A673 (cell line): ENCODE measurements at regions not wholly inside any gene's neighbourhood (a gene's known extent, or its start where the extent isn't known, plus 50 kb on each side); places are given as distances from the start of the nearest gene placed in this dataset.

Experiments
- BruUV-seq: library from RNA; stranded (reverse); fragments of 400-500 nt; replicated peaks from 2 replicates; lab custom pipeline; 2021; lab: Mats Ljungman, UMichigan
- CTCF ChIA-PET: fragments of 300-600 bp; sonication (Branson Sonifier 250); formaldehyde crosslinking; loops from one replicate; lab custom pipeline; 2022; ENCODE audit warnings: antibody characterized with exemption; lab: Charles Lee
- POLR2A ChIA-PET: fragments of 300-600 bp; sonication (Branson Sonifier 250); formaldehyde crosslinking; loops from one replicate; lab custom pipeline; 2022; ENCODE audit warnings: antibody characterized with exemption; ENCODE audit not compliant: low non-redundant PET; lab: Charles Lee
- DNase-seq: peaks from one replicate; pipeline ENCODE4 v3.0.0-alpha.2; 2015; ENCODE audit warnings: low spot score
- H3K27ac ChIP-seq: fragments of 200-600 bp; sonication (generic); 2 replicates; pipeline ENCODE4 v1.5.1; 2016; ENCODE audit warnings: mixed run types, low read depth, mild to moderate bottlenecking, mixed read lengths, antibody characterized with exemption, low read length; ENCODE audit not compliant: poor library complexity, severe bottlenecking
- H3K27me3 ChIP-seq: fragments of 200-600 bp; sonication (generic); replicated peaks from 2 replicates; pipeline ENCODE4 v1.6.1; 2017; ENCODE audit warnings: mixed run types, low read depth, mild to moderate bottlenecking, mixed read lengths, antibody characterized with exemption, low read length; ENCODE audit not compliant: insufficient read depth, poor library complexity
- H3K36me3 ChIP-seq: fragments of 200-600 bp; sonication (generic); 2 replicates; pipeline ENCODE4 v1.6.1; 2016; ENCODE audit warnings: mixed run types, mild to moderate bottlenecking, mixed read lengths, antibody characterized with exemption, low read length; ENCODE audit not compliant: insufficient read depth, poor library complexity, severe bottlenecking
- H3K4me1 ChIP-seq: fragments of 200-600 bp; sonication (generic); 2 replicates; pipeline ENCODE4 v1.6.1; 2017; ENCODE audit warnings: mixed run types, mild to moderate bottlenecking, mixed read lengths, antibody characterized with exemption, low read length; ENCODE audit not compliant: insufficient read depth, poor library complexity, severe bottlenecking
- H3K4me3 ChIP-seq: fragments of 200-600 bp; sonication (generic); 2 replicates; pipeline ENCODE4 v1.5.1; 2016; ENCODE audit warnings: low read depth, mixed run types, mild to moderate bottlenecking, mixed read lengths, low read length; ENCODE audit not compliant: poor library complexity, severe bottlenecking
- H3K9me3 ChIP-seq: fragments of 200-600 bp; sonication (generic); 2 replicates; pipeline ENCODE4 v1.6.1; 2016; ENCODE audit warnings: mixed run types, low read depth, mild to moderate bottlenecking, mixed read lengths, antibody characterized with exemption, low read length; ENCODE audit not compliant: poor library complexity, severe bottlenecking
- CTCF ChIP-seq: fragments of 300-800, 200-600 bp; sonication (generic); conservative IDR thresholded peaks from 2 replicates; pipeline ENCODE4 v1.5.1; 2017; ENCODE audit warnings: low read depth, mild to moderate bottlenecking, antibody characterized with exemption, low read length, moderate library complexity, mixed read lengths
- EZH2 ChIP-seq: fragments of 200-600 bp; sonication (generic); IDR thresholded peaks from 2 replicates; pipeline ENCODE4 v1.6.1; 2017; ENCODE audit warnings: borderline replicate concordance, low read depth, mild to moderate bottlenecking, mixed read lengths, antibody characterized with exemption, low read length; ENCODE audit not compliant: poor library complexity, severe bottlenecking
- intact Hi-C: fragments of 100-400 bp; cut with micrococcal nuclease; formaldehyde crosslinking; loops from one replicate; pipeline ENCODE4 v1.10.0; 2022; ENCODE audit not compliant: unreplicated experiment

- DNase-seq: no peak
- Histone ChIP-seq H3K4me1 (no peaks in the 10 kb centered on the region), H3K4me3 (no peak overlapping the region), H3K27me3 (no peaks in the 10 kb centered on the region), H3K36me3 (no peaks in the 10 kb centered on the region), H3K9me3 (no peaks in the 10 kb centered on the region), H3K27ac (no peak overlapping the region)
- intact Hi-C loops: no loop called here
- POLR2A ChIA-PET: no interaction called here
- CTCF ChIA-PET: no interaction called here
- TF ChIP-seq EZH2 (no peak), CTCF (no peak)
- BruUV-seq: no TSS peak
Observed at GRCh38 chr2:220259662-220260061, 632.2 kb downstream of the SLC4A3 start.

- CTCF ChIA-PET: no interaction called here
- Histone ChIP-seq H3K4me3 (no peak overlapping the region), H3K36me3 (no peaks in the 10 kb centered on the region), H3K4me1 (peaks cover 8% of the 10 kb centered on the region), H3K9me3 (peaks cover 5% of the 10 kb centered on the region), H3K27ac (no peak overlapping the region), H3K27me3 (no peaks in the 10 kb centered on the region)
- DNase-seq: no peak
- TF ChIP-seq EZH2: no peak
- no peak for TF ChIP-seq CTCF
- BruUV-seq: no TSS peak
- POLR2A ChIA-PET: no interaction called here
- intact Hi-C loops: no loop called here
Observed at GRCh38 chr2:220263300-220263699, 635.9 kb downstream of the SLC4A3 start.

- CTCF ChIA-PET: no interaction called here
- Histone ChIP-seq H3K27ac (peak overlapping the region; percentile 75), H3K27me3 (no peaks in the 10 kb centered on the region), H3K4me1 (peaks cover 51% of the 10 kb centered on the region), H3K4me3 (no peak overlapping the region), H3K9me3 (peaks cover 5% of the 10 kb centered on the region), H3K36me3 (no peaks in the 10 kb centered on the region)
- TF ChIP-seq EZH2 (no peak), CTCF (no peak)
- intact Hi-C loops: loop anchor here (1.0 kb wide), 1 partner anchor 69 kb away; no protein-coding TSS in a partner anchor
- BruUV-seq: no TSS peak
- DNase-seq: peak; percentile 99
- POLR2A ChIA-PET: no interaction called here
Observed at GRCh38 chr2:220269367-220269766, 641.9 kb downstream of the SLC4A3 start.
